ENCODE measurements at regions not wholly inside any gene's neighbourhood (a gene's known extent, or its start where the extent isn't known, plus 50 kb on each side); places are given as distances from the start of the nearest gene placed in this dataset.

- TF ChIP-seq ZNF776 (CRISPR knock-in tag; IDR thresholded peaks at IDR 0.05) = no peak
- peak; percentile 53; the same call in 1 of the 2 replicates for TF ChIP-seq BCL6 (CRISPR knock-in tag; IDR thresholded peaks at IDR 0.05)
- no peak for TF ChIP-seq ZNF782 (CRISPR knock-in tag; IDR thresholded peaks at IDR 0.05; ENCODE audit: borderline replicate concordance)
- TF ChIP-seq ZNF484 (CRISPR knock-in tag; IDR thresholded peaks at IDR 0.05; ENCODE audit: borderline replicate concordance, low read depth) = no peak
- no peak for TF ChIP-seq HINFP (CRISPR knock-in tag; IDR thresholded peaks at IDR 0.05; ENCODE audit: low read depth)
- TF ChIP-seq AKNA (CRISPR knock-in tag; IDR thresholded peaks at IDR 0.05; ENCODE audit: borderline replicate concordance) = no peak
- no peak for TF ChIP-seq ZNF556 (CRISPR knock-in tag; IDR thresholded peaks at IDR 0.05; ENCODE audit: borderline replicate concordance)
- peak; percentile 34; the same call in 1 of the 2 replicates for TF ChIP-seq ZFX (CRISPR knock-in tag; IDR thresholded peaks at IDR 0.05; ENCODE audit: low read depth)
- 0 out of 2 replicates have a peak, but pooled peaks have one; percentile 9 for TF ChIP-seq ZNF580 (CRISPR knock-in tag; IDR thresholded peaks at IDR 0.05; ENCODE audit: borderline replicate concordance, low read depth)
- no peak for TF ChIP-seq ZNF549 (CRISPR knock-in tag; IDR thresholded peaks at IDR 0.05)
- TF ChIP-seq ZNF33A (CRISPR knock-in tag; IDR thresholded peaks at IDR 0.05; ENCODE audit: borderline replicate concordance) = no peak
- TF ChIP-seq PHB2 (IDR thresholded peaks at IDR 0.05; ENCODE audit: partially characterized antibody) = no peak
- no peak for TF ChIP-seq ZNF460 (CRISPR knock-in tag; IDR thresholded peaks at IDR 0.05; ENCODE audit: borderline replicate concordance)
- TF ChIP-seq ZBTB8A (CRISPR knock-in tag; IDR thresholded peaks at IDR 0.05; ENCODE audit: borderline replicate concordance, low read depth) = no peak
- no peak for TF ChIP-seq NR2F2 (IDR thresholded peaks at IDR 0.05; ENCODE audit: borderline replicate concordance, low read depth)
- TF ChIP-seq MLX (CRISPR knock-in tag; IDR thresholded peaks at IDR 0.05) = no peak
- TF ChIP-seq ZNF296 (CRISPR knock-in tag; conservative IDR thresholded peaks at IDR 0.05) = no peak
- TF ChIP-seq ZNF558 (CRISPR knock-in tag; IDR thresholded peaks at IDR 0.05; ENCODE audit: borderline replicate concordance) = no peak
- TF ChIP-seq ZFP82 (CRISPR knock-in tag; IDR thresholded peaks at IDR 0.05; ENCODE audit: borderline replicate concordance) = no peak
- no peak for TF ChIP-seq ZNF777 (CRISPR knock-in tag; IDR thresholded peaks at IDR 0.05)
- TF ChIP-seq ZNF792 (CRISPR knock-in tag; IDR thresholded peaks at IDR 0.05) = no peak
- no peak for TF ChIP-seq ZNF564 (CRISPR knock-in tag; IDR thresholded peaks at IDR 0.05)
- TF ChIP-seq CBX1 (IDR thresholded peaks at IDR 0.05; ENCODE audit: low read depth) = no peak
- no peak for TF ChIP-seq GFI1 (CRISPR knock-in tag; IDR thresholded peaks at IDR 0.05; ENCODE audit: borderline replicate concordance)
Observed at GRCh38 chr11:13114566-13115379, 105.7 kb downstream of the RASSF10 start (continued).

Measured in HepG2 (cell line).